H1 (cell line): ENCODE measurements at regions not wholly inside any gene's neighbourhood (a gene's known extent, or its start where the extent isn't known, plus 50 kb on each side); places are given as distances from the start of the nearest gene placed in this dataset.

Experiments used
- ASH2L ChIP-seq: fragments of 200-600, 300-600 bp; sonication (generic); IDR thresholded peaks from one replicate; pipeline ENCODE4 v1.7.1; 2017; ENCODE audit warnings: low read length
- CHD2 ChIP-seq: IDR thresholded peaks from 2 replicates; pipeline ENCODE4 v1.6.1; 2012; ENCODE audit warnings: low read length, improper control_type of control experiment
- EZH2 ChIP-seq: fragments of 200-600 bp; sonication (generic); IDR thresholded peaks from 2 replicates; pipeline ENCODE4 v1.7.1; 2012; ENCODE audit warnings: low read depth, mild to moderate bottlenecking, moderate library complexity, low read length, inconsistent platforms; ENCODE audit not compliant: severe bottlenecking
- HDAC2 ChIP-seq, 2 experiments: fragments of 300-600 bp in 1 of 2; sonication (generic) in 1 of 2; IDR thresholded peaks; 2 replicates each; pipeline ENCODE4 v1.6.1; 2011 to 2012; ENCODE audit warnings: low read depth in 2 of 2, low read length in 2 of 2, mild to moderate bottlenecking in 2 of 2, moderate library complexity in 2 of 2, borderline replicate concordance in 1 of 2, inconsistent platforms in 1 of 2
- NANOG ChIP-seq: IDR thresholded peaks from 2 replicates; pipeline ENCODE4 v1.6.1; 2011; ENCODE audit warnings: low read length, low read depth, mild to moderate bottlenecking, inconsistent platforms; ENCODE audit not compliant: insufficient read depth, poor library complexity, severe bottlenecking
- NRF1 ChIP-seq: IDR thresholded peaks from 2 replicates; pipeline ENCODE4 v1.6.1; 2011; ENCODE audit warnings: mild to moderate bottlenecking, low read depth, low read length, improper control_type of control experiment
- POLR2A ChIP-seq, 2 experiments: IDR thresholded peaks; 1 replicate in 1 of 2; 2 replicates in 1 of 2; pipeline ENCODE4 v1.6.1; 2011; ENCODE audit warnings: low read depth in 2 of 2, low read length in 2 of 2, mild to moderate bottlenecking in 2 of 2; ENCODE audit errors: control extremely low read depth in 1 of 2
- SUZ12 ChIP-seq: fragments of 200-600 bp; sonication (generic); IDR thresholded peaks from 2 replicates; pipeline ENCODE4 v1.6.1; 2012; ENCODE audit warnings: mild to moderate bottlenecking, inconsistent platforms, low read length, moderate library complexity, mixed read lengths
- TF ChIP-seq, protein P1 (sequence below), 3 experiments: IDR thresholded peaks; 1 replicate in 2 of 3; 2 replicates in 1 of 3; pipeline versions ENCODE4 v1.5.1 to v1.6.1; 2011; ENCODE audit warnings: low read length in 3 of 3, mild to moderate bottlenecking in 3 of 3, inconsistent platforms in 2 of 3, low read depth in 1 of 3, moderate library complexity in 1 of 3; ENCODE audit not compliant: insufficient read depth in 1 of 3; ENCODE audit errors: control extremely low read depth in 1 of 3

DNA sequence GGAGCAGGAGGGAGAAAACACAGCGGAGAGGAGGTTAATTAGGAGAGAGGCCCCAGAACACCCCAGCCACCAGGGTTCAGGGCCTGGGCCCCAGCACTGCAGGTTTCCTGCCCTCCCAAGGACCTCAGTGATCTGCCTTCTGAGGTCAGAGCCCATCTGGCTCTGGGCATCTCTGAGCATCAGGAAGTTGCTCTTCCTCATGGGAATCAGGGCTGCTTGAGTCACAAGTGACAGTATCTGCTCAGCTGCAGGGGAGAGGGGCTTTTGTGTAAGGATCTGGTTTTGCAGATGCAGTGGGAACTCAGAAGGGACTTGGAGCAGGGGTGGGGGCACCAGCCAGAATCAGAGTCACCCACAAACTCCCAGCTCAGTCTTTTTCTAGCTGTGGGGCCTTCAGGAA lies 472.1 kb downstream of the PTPRU start:
- TF ChIP-seq SUZ12 (no peak), EZH2 (no peak), POLR2A (IDR thresholded peaks at IDR 0.05; ENCODE audit: control extremely low read depth in 1 of 2, low read depth in 2 of 2, low read length in 2 of 2) (no peak), NRF1 (no peak), ASH2L (no peak), CHD2 (no peak), HDAC2 (IDR thresholded peaks at IDR 0.05; ENCODE audit: borderline replicate concordance in 1 of 2, low read depth in 2 of 2, low read length in 2 of 2) (no peak), NANOG (no peak)
- TF ChIP-seq, protein P1, sequence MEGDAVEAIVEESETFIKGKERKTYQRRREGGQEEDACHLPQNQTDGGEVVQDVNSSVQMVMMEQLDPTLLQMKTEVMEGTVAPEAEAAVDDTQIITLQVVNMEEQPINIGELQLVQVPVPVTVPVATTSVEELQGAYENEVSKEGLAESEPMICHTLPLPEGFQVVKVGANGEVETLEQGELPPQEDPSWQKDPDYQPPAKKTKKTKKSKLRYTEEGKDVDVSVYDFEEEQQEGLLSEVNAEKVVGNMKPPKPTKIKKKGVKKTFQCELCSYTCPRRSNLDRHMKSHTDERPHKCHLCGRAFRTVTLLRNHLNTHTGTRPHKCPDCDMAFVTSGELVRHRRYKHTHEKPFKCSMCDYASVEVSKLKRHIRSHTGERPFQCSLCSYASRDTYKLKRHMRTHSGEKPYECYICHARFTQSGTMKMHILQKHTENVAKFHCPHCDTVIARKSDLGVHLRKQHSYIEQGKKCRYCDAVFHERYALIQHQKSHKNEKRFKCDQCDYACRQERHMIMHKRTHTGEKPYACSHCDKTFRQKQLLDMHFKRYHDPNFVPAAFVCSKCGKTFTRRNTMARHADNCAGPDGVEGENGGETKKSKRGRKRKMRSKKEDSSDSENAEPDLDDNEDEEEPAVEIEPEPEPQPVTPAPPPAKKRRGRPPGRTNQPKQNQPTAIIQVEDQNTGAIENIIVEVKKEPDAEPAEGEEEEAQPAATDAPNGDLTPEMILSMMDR (IDR thresholded peaks at IDR 0.05; ENCODE audit: control extremely low read depth in 1 of 3, insufficient read depth in 1 of 3, low read depth in 1 of 3, low read length in 3 of 3), result no peak
